ENCODE measurements at regions not wholly inside any gene's neighbourhood (a gene's known extent, or its start where the extent isn't known, plus 50 kb on each side); places are given as distances from the start of the nearest gene placed in this dataset.

- no peak for TF ChIP-seq JUNB (IDR thresholded peaks at IDR 0.05)
- no peak for TF ChIP-seq NPAS2 (CRISPR knock-in tag; IDR thresholded peaks at IDR 0.05; ENCODE audit: borderline replicate concordance)
- TF ChIP-seq MAZ (IDR thresholded peaks at IDR 0.05; ENCODE audit: borderline replicate concordance, low read depth, low read length) = no peak
These were observed 323.5 kb upstream of the NFE2L3 start for GRCh38 chr7:25828468-25828867.

All from A549 (cell line).